ENCODE measurements at regions not wholly inside any gene's neighbourhood (a gene's known extent, or its start where the extent isn't known, plus 50 kb on each side); places are given as distances from the start of the nearest gene placed in this dataset.
"Not testable (repeated sequence)": the region's sequence is repeated elsewhere in the genome, so short reads cannot be mapped to it uniquely, and the experiment has no call there.

GRCh38 chr1:189619682-189620332 is 857.9 kb downstream of the BRINP3 start:
- no peak for DNase-seq

- DNase-seq: no peak
Measured at GRCh38 chr1:189620471-189620870, 857.2 kb downstream of the BRINP3 start.

GRCh38 chr1:189623336-189623735 is 854.3 kb downstream of the BRINP3 start:
- DNase-seq: no peak

- DNase-seq: no peak
Measured at GRCh38 chr1:189627427-189627826, 850.2 kb downstream of the BRINP3 start.

GRCh38 chr1:189628857-189629256 is 848.8 kb downstream of the BRINP3 start:
- no peak for DNase-seq

DNA sequence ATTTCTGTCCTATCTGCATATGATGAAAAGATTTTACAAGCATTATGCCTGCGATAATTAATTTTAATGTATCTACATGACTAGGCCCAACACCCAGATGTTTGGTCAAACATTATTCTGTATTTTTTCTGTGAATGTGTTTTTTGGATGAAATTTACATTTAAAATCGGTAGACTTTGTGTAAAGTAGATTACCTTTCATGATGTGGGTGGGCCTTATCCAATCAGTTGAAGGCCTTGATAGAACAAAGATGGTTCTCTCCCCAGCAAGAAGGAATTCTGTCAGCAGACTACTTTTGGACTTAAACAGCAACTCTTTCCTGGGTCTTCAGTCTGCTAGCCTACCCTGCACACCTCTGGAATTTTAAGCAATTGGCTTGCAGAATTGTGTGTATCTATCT is 844.0 kb downstream of the BRINP3 start:
- no peak for DNase-seq

DNA sequence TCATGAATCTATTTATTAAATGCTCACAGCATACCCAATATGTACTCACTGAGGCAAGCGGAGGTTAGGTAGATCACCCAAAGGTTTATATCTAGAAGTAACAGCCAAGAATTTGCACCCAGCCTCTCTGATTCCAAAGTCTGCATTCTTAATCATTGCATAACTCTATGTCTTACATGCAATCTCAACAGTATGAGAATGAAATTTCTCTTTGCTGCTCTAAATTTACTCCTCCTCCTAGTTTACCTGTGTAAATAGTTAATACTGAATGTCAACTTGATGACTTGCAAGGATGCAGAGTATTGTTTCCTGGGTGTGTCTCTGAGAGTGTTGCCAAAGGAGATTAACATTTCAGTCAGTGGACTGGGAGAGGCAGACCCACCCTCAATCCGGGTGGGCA is 840.6 kb downstream of the BRINP3 start:
- DNase-seq: no peak

DNA sequence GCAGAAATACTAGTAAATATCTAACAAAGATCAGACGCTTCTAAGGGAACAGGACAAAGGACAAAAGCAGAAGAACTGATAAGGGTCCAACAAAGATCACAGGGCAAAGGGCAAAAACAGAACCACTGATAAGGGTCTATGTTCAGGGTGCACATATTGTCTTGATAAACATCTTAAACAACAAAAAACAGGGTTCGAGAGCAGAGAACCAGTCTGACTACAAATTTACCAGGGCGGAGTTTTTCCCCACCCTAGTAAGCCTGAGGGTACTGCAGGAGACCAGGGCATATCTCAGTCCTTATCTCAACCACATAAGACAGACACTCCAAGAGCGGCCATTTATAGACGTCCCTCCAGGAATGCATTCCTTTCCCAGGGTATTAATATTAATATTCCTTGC is 833.5 kb downstream of the BRINP3 start:
- DNase-seq: not testable (repeated sequence)

DNA sequence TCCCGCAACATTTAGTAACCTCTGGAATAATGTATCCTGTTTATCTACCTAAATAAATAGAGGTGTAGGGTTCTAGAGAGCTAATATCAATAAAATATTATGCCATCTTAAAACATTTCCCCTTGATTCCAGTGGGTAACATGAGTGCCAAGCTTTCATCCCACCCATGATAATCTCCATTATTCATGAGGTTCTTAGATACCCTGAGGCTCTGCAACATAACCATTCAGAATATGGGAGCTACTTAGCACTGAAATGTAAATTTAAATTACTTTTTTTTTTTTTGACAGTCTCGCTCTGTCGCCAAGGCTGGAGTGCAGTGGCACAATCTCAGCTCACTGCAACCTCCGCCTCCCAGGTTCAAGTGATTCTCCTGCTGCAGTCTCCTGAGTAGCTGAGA is 832.7 kb downstream of the BRINP3 start:
- no peak for DNase-seq

GRCh38 chr1:189646066-189646465 is 831.6 kb downstream of the BRINP3 start:
- DNase-seq: no peak

- DNase-seq: no peak
Measured at GRCh38 chr1:189654906-189655305, 822.8 kb downstream of the BRINP3 start.

DNA sequence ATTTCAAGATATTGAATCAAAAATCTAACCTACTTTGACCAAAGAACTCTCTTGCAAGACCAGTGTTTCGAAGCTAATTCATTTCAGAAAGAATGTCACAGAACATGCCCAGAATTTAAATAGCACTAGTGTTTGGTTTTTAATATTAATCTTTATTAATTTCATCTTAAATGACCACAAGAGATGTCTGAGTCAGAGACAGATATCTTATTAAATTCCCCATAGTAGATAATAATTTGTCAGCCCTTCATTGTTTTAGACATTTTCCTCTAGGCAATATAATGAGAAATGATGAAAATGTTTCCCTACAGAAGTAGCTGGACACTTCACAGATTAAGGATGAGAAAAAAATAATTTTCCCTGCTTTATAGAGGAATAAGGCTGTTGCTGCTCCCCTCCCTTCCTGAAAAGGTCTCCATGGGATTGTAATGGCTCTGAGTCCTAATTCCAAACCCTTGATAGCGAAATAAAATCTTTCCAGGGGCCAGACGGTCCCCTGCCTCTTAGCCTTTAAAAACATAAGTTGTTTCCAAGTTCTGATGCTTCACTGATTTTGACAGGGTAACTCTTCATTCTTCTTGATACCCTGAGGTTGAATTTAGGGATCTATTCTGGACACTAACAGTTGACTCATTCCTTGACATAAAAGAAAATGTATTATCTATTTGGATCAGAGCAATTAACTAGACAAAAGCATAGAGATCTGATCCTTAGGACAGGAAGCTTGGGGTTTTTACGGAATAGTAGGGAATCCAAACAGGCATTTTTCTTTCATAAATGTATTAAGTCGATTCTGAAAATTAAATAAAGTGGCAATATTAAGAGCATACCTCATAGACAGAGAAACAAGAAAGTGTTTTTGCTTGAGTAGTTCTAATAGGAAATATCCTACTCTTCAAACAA is 820.8 kb downstream of the BRINP3 start:
- DNase-seq: no peak

DNA sequence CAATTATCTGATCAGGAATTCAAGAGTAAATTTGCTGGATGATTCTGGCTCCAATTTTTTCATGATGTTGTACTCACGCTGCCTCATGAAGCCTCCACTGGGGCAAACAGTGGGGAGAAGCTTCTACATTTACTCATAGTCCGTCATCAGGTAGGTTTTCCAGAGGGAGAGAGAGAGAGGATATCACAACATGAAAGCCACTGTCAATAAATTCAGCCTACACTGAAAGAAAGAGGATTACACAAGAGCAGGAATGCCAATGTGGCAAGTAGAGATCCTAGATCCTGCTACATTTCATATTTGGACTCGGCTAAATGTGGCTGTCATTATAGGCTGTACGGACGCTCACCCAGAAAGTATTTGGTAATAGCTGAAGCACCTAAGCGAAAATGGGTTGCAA is 819.9 kb downstream of the BRINP3 start:
- no peak for DNase-seq

- no peak for DNase-seq
Measured at GRCh38 chr1:189658381-189658780, 819.3 kb downstream of the BRINP3 start.

DNA sequence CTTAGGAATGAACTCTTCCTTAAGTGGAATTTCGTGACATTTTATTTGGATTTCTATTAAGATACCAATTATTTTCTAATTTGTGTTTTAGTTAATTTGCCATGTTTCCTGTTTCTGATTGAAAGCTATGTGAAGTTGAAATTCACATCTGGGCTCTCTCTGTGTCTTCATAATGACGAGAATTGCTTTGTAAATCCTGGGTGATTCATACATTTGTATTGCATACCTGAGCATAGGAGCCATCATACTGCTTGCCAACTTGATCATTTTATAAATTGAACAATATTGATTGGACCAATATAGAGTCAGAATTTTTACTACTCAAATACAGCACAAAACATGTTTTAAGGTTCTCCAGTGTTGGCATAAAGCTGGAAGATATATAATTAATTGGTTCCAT is 817.9 kb downstream of the BRINP3 start:
- no peak for DNase-seq

- no peak for DNase-seq
Measured at GRCh38 chr1:189662190-189662589, 815.5 kb downstream of the BRINP3 start.

DNA sequence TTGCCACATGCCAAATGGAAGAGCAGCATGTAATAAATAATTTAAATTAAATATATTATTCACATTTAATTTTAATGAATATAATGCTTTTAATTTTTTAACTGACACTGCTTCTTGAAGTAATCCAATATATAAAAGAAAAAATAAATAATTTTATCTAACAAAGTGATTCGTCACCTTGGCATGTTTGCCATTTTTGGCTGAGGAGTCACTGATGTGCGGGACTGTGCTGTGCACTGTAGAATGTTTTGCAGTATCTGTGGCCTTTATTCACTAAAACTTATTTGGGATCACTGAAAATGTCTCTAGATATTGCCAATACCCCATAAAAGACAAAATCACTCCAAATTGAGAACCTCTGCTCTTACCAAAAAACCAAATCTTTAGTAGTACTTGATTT is 807.8 kb downstream of the BRINP3 start:
- no peak for DNase-seq

DNA sequence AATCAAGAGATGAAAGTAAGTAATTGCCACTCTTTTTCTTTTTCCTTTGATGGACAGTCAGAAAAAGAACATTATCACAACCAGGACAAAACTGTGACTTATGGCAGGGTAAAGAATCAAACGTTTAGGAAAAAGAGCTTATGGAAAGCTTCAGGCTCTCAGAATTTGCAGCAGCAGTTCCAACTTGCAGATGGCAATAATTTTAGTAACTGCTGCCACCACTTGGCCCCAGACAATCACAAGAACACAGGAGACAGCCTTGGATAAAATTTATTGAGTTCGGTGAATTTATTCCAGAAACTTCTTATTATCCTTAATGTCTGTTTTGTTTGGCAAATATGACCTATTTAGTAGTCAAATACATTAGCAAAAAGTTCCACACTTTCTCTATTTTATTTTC is 804.4 kb downstream of the BRINP3 start:
- DNase-seq: no peak

DNA sequence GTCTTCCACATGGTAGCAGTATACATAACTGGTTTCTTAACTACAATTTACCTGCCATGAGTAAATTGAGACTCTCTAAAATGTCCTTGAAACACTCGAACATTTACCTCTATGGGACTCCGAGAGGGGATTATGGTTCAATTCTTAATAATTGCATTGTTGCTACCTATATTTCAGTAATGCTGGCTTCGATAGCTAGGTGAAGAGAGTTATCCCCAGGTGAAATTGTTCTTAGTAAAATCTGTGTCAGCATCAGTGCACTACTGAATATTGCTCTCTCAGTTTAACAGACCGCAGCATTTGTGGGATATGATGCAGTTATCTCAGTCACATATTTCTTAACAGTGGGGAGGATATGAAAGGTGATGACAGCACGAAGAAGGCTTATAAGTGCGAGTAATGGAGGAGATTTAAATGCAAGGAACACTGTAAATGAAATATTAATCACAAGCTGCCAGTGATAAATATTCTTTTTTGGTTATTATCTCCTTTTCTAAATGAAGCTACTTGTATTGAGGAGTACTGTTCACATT is 801.9 kb downstream of the BRINP3 start:
- DNase-seq: no peak

- DNase-seq: no peak
Measured at GRCh38 chr1:189678779-189679178, 798.9 kb downstream of the BRINP3 start.

DNA sequence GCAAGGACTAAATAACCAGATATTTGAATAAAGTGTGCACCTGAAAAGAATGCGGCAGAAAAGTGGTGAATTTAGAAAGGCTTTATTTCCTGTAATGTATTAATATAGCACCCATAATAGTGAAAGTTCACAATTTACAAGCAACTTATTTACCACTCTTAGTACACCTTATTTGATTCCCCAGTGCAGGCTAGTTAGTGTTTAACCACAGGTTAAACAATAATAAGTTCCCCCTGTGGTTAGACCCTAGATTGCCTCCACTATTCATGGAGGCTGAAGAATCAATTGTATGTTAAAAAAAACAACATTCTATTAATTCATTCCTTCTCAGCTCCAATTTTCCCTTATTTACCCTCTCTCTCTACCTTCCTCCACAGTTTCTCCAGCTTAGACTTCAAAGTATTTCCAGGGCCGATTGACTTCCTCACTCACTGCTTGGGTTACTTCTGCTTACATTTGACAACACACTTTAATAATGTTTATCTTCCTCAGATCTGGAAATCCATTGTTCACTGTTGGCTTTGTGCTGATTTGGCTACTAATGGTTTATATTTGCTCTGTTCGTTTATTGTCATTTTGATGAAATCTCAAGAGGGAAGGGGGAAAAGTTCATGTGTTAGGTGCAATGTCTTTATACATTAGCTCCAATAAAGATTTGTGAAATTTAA is 796.3 kb downstream of the BRINP3 start:
- no peak for DNase-seq

DNA sequence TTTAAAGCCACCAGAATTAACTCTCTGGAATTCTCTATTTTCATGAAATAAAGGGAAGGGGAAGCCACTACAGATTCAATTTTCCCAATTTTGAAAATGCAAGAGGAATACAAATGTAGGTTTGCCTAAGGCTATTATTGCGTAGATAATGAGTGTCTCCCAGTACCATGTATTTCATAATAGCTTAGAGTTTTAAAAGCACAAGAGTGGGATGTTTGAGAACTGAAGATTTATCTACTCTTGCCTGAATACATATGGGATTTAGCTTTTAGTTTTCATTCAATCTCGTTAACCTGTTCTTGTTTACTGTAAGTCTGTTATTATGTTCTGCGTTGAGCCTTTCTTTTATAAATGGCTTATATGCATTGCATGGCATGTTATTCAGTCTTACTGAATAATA is 795.1 kb downstream of the BRINP3 start:
- DNase-seq: no peak

DNA sequence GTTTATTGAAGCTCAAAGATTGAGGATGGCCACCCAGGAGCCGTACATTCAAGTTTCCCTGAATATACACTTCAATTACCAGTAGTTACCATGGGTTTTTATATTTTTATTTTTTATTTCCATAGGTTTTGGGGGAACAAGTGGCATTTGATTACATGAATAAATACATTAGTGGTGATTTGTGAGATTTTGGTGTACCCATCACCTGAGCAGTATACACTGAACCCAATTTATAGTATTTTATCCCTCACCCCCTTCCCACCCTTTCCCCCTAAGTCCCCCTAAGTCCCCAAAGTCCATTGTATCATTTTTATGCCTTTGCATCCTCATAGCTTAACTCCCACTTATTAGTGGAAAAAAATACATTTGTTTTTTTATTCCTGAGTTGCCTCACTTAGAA is 791.4 kb downstream of the BRINP3 start:
- DNase-seq: no peak

DNA sequence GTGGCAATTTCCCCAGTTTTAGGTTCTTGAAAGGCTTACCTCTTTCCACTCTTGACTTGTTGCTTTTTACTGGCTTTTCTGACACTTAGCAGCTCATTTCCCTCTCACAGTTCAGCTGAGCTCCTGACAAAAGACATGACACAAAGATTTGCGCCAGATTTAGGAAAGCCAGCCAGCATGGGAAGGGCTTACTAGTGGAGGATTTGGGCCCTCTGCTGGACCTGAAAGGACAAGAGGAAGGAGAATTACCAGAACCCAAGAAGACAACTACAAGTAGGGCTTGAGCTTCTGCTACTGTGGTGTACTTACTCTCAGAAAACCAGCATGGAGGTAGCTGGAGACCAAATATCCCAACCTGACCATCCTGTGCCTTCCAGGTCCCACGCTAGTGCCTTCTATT is 784.5 kb downstream of the BRINP3 start:
- no peak for DNase-seq
